DMS53 treated with DMSO at 0.1 percent for 48 hours (cell line): ENCODE measurements at regions not wholly inside any gene's neighbourhood (a gene's known extent, or its start where the extent isn't known, plus 50 kb on each side); places are given as distances from the start of the nearest gene placed in this dataset.

Experiments
- DNase-seq: peaks from one replicate; lab custom pipeline; 2025; ENCODE audit not compliant: unreplicated experiment; lab: John Stamatoyannopoulos, UW

DNA sequence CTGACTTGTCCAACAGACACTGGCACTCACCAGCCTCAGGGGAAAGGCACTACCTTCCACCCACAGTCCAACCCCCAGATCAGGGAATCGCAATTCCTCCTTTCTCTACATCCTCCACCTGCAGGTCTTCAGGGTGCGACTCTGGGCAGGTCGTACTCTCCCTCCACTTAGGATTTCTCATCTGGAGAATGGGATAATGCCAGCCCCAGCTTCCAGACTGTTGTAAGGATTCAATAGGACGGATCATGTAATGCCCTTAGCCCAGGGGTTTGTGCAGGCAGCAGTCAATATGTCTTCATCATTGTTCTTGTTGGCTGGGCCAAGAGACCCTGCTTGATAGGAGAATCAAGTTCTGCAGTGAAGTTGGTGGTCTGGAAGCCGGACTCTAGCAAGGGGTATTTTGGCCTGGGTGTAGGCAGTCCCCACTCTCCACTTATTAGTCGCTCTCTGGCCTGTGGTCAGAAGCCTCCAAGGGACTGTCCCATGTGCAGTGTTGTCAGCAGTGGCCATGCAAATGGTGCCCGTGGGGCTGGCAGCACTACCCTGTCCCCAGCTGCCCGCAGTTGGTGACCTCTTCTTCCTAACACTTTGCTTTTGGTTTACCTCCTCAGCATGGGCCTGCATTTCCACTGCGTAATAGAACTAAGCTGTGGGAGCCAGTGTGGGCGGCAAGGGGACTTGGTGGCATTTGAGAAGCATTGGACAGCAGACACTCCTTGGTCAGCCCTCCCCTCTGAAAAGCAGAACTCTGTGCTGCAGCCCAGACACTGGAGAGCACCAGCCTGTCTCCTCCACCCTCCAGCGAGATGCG is 172.4 kb upstream of the HS6ST1 start:
- DNase-seq: no peak

DNA sequence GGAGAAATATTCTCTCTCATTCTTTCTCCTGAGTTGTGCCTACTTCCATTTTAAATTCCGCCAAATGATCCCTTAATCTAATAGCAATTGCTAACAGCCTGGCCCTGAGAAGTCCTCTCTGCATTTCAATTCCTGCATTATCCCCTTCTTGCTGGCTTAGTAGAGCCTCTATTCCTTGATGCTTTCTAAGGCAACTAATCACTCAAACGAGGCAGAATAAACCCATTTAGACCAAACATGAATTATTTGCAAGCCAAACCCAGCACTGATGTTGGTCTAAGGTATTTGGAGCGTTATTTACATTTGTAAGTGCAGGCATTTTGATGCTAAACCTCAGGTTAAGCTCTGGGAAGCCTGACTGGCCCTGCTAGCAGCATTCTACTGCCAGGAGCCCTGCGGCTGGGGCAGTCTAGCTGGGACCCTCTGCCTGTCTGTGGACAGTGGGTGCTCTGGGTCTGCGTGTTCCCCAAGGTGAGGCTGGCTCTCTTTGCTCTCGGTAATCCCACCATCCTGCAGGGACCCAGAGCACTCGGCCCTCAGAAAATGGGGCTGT is 173.1 kb upstream of the HS6ST1 start:
- DNase-seq: no peak

DNA sequence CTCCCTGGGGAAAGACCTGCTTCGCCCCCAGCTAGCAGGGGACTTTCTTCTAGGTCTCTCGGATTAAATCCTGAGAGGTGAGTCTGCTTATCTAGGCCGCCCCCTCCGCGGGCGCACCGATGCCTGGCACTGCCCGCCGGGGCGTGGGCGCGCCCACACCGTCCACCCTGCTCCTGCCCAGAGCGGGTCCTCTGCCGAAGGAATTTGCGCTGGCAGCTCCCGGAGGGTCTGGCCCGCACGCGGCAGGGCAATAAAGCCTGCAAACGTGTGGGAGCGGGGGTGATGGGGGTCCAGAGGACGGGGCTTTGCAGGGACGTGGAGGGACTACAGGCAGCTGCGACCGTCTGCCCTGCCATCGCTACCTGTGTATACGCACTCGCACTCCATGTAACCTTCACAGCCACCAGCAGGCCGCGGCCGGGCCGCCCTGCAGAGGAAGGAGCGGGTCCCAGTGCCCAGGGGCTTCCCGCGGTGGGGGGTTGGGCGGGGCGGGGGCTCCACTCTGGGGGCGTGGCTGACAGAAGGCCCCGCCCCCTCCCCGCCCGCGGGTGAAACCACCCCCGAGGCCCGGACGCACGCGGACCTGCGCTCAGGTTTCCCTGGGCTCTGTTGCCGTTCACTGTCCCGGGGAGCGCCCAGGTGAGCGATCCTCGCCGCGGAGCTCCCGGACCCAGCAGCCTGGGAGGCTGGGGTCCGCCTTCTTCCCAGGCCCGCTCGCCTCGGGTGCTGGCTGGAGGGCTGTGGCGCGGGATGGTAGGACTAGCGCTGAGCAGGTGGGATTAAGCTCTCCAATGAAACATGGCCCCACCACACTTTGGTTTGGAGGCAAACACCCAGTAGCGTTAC is 174.5 kb upstream of the HS6ST1 start:
- no peak for DNase-seq

DNA sequence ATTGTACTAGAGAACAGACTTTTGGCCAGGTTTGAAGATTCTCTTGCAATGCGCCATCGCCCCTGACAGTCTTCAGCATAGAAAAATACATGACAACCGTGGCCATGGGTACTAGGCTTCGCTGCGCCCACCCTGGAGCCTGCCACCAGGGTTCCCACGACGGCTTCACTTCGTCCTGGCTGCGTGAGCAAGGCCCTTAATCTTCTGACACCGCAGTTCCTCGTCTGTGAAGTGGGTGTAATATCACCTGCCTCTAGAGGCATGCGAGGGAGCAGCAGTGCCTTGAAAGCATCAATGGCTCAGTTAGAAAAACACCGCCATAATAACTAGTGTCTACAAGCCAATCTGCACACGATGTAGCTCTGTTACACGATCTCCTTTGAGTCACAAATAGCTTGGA is 175.2 kb upstream of the HS6ST1 start:
- no peak for DNase-seq

DNA sequence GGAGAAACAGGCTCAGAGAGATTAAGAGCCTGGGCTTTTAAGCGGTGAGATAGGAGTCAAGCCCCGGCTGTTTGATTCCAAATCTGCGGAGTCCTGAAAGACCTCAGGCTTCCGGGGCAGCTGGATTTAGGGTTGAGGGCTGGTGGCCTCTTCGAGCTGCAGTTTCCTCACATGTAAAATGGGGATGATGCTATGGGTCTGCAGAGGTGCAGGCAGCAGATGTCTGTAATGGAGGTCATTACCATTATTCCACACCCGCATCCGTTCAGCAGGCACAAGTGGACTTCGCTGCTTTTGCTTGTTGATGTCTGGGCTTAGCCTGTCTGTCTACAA is 175.6 kb upstream of the HS6ST1 start:
- no peak for DNase-seq

DNA sequence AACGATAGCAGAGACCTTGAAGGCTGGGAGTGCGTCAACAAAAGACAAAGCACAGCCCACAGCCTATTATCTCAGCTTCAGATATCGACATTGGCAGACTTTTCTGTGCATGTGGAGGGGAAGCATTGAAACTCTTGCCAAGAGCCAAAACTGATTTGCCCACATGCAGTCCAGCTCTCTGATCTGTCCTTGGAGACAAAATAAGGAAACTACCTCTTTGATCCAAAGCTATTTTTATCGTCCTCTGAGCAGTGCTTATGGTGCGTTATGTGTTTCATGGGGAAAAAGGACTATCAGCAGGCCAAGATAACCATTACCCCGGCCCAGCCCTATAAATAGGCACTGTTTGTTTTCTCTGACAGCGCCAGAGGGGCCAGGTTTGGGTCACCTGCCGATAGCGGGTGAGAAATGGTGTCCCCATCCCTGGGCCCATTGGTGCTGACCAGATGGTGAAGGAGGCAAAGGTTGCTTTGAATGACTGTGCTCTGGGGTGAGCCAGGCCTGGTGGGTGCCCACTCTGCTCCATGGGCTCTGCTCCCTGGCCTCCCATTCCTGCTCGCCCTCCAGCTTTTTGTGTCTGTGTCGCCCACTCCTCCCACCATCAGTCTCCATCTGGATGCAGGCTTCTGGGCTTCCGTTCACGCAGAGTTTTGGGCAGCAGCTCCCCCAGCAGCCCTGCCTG is 176.1 kb upstream of the HS6ST1 start:
- DNase-seq: no peak

DNA sequence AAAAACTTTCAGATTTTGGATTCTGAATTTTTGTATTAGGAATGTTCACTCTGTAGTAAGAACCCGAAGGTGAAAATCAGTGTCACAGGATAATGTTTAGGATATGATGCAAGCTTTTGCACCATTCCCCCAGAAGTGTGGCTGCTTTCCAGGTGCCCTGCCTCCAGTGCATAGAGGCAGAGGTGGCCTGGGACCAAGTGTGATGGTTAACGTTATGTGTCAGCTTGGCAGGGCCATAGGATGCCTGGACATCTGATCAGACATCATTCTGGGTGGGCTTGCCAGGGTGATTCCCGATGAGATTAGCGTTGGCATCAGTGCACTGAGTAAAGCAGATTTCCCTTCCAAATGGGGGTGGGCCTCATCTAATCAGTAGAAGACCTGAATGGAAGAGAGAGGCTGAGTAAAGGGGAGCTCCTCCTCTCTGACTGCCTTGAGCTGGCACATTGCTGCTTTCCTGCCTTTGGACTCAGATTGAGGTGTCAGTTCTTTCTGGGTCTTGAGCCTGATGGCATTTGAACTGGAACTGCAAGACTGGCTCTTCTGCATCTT is 177.4 kb upstream of the HS6ST1 start:
- no peak for DNase-seq

DNA sequence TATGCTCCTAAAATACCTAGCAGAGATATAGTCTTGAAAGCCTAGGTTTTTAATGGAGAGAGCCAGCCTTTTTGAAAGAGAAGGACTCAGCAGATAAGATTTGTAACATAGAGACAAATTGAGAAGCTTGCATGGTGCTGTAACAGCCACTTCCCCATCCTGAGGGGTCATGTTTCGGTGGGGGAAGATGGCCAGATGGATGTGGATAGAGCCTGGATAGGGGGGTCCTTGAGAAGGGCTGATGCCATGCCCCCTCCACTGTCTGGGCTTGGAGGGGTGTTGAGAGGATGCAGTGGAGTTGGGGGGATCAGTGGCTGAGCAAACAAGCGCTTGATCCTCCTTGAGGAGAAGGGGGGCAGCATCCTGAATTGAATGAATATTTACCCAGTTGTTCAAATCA is 178.0 kb upstream of the HS6ST1 start:
- DNase-seq: no peak

DNA sequence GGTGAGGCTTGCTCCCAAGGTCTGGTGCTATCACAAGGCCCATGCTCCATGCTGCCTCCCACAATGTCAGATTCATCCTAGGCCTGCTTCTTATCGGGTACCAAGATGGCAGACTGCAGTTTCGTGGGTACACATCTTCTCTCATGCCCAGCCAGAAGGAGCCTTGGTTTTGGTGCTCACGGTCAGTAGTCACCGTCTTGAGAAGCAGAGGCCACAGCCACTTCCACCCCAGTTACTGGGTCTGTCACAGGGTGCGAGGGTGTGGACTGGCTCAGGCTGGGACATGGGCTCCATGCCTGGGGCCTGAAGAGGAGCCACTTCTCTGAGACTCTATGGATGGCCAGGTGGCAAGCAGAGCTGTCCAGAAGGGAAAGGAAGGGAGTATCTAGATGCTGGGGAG is 178.8 kb upstream of the HS6ST1 start:
- DNase-seq: no peak

DNA sequence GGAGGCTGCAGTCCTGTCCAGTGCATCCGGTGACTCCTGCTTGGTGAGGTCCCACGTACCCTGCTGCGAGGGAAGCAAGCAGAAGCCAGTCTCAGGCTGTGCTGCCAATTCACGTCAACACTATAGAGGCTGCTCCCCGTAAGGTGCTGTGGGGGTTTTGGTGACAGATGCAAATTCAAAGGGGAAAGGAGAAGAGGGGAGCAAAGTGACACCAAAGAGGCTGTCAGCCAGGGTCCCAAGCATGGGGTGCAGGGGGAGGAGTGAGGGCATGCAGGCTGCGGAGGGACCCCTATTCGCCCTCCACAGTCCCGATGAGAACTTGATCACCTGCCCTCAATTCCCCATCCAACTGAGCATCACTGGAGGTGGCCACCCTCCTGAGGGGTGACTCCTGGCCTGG is 179.4 kb upstream of the HS6ST1 start:
- no peak for DNase-seq

DNA sequence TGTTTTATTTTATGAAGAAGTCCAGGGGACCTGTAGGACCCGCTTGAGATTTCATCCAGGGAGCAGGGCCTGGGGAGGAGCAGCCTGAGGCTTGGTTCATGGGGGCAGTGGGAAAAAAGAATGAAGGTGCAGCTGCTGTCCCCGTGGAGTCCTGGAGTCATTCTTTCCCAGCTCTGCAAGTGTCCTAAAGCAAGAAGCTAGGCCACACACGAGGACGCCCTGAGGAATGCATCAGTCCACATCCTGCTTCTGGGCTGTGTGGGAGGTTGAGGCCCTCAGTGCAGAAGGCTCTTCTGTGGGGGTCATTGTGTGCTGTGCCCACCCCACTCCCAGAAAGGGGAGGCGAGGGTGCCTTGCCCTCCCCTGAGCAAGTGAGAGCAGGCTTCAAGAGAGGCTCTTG is 179.9 kb upstream of the HS6ST1 start:
- DNase-seq: no peak

DNA sequence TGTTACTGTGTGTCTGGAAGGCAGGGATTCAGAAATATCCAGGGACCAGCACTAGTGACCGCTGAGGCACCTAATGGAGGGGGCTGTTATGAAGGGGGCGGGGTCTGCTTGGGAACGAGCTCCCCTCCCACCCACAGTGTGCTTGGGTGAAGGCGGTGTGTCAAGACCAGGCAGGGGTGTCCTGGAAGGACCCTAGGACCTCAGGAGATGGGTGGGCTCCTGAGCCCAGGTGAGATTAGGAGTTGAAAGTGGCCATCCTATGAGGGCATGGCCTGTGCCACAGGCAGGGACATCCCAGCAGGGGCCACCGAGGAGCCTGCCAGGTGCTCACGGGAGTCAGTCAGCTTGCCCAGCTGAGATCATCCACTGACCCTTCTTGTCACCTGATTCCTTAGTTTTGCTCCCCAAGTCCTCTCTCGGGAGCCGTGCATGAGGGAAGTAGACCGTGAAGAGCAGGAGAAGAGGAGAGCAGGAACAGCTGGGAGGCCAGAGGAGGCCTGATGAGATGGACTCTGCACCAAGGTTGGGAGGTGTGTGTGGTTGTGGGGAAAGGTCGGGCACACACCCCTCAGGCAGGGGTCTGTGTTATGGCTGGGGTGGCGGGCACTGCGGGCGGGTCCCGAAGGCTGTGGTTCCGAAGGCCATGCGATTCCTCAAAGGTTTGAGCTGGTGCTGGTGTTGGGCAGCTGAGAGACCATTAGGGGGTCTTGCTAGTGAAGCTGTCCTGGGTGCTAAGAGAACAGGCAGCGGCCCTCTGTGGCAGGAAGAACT is 180.9 kb upstream of the HS6ST1 start:
- no peak for DNase-seq

DNA sequence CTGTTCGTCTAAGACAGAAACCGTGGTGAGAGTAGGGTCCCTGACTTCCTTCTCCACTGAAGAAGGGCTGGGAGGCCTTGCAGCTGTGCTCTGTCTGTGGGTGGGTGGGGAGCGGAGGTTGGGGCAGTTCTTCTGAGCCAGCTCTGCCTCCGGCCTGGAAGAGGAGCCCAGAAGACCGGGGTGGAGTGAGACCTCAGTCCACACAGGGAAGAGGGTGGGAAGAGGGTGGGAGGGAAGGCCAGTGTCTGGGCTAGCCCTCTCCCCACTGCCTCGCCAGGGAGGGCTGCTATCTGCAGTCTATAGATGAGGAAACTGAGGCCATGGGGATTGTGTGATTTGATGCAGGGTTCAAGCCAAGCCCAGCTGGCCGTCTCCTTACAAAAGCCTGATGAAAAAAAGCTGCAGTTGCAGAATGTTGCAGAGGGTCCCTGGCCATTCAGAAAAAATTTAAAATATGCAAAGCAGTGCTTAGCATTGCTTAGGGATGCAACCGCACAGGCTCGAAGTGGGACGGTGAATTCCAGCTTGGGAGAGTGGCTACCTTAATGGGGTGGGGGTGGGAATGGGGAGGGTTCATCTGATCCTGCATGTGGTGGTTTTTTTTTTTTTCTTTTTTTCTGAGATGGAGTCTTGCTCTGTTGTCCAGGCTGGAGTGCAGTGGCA is 181.6 kb upstream of the HS6ST1 start:
- no peak for DNase-seq

DNA sequence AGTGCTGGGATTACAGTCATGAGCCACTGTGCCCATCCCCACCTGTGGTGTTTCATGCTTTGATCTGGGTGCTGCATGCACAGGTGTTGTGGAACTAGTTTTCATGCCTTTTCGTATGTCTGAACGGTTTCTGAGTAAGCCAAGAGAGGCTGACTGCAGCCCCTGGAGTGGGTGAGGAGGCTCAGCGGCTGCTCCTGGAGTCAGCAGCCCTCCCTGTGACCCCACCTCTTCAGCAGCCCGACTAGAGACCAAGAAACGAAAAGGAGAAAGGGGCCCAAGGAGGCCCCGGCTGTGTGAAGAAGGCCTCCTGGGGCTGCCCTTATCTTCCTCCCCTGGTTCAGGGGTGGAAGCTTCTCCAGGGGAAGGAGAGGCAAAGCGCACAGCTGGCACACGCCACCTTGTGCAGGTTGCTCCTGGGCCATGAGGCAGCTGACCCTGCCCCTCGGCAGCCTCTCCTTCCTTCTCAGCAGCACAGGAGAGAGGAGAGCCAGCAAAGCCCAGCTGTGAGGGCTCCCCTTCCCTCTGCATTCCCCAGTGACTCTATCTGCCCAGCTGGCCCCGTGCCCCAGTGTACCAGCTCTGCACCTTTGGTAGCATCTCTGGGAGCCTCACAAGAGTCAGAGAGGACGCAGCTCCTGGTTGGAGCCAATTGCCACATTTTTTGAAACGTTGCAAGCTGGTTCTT is 182.5 kb upstream of the HS6ST1 start:
- no peak for DNase-seq

DNA sequence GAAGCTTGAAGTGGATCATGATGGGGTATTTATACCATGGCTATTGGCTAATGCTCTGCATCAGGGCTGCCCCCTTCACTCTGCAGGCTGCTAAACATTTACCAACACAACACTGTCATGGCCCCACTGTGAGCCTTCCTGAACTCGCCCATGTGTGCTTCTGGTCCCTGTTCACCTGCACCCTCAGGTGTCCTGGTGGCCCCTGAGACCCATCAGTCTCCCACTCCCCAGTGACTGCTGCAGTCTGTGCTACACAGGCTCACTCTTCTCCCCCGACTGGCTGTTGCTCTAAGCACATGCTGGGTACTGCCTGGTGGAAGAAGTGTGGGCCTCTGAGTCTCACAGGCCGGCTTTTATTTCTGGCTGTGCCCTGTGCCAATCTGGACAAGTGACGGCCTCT is 183.0 kb upstream of the HS6ST1 start:
- DNase-seq: no peak

DNA sequence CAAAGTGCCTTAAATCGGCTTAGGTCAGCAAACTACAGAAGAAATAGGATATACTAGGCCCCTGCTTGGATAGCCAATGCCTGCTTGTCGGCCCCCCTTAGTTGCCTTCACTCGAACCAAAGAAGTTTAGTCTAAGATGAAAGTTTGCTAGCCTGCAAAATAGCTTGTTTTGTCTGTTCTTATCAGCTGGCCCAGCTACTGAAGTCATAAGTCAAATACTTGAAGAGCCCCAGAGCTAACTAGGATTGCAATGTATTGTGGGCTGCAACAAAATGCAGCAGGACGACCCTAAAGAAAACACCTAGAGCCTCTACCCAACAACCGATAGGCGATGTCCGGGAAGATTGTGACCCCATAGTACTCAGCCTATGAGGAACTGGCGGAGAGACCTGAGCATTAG is 183.5 kb upstream of the HS6ST1 start:
- no peak for DNase-seq

DNA sequence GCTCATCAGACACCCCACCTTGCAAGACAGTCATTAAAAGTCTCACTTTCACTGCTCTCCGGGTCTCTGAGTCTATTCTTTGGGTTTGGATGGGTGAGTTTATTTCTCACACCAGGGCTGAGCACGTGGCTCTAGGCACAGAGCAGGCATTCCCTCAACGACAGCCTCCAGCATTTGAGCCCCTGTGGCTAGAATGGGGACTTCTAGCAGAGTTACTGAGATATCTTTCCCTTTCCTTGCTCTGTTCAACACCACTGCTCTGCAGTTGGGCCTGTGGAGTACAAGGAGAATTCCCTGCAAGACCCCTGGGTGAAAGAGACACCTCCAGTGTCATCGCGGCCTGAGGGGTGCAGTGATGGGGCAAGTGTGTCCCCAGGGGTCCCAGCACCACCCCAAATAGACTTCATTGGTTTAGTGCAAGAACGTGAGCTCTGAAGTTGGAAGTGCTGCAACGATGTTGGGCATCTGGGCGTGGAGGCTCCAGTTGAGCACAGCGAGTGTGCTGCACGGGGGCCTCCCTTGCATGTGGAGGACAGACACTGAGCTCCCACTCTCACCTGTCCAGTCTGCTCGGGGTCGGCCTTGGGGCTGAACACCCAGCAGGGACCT is 184.1 kb upstream of the HS6ST1 start:
- no peak for DNase-seq

DNA sequence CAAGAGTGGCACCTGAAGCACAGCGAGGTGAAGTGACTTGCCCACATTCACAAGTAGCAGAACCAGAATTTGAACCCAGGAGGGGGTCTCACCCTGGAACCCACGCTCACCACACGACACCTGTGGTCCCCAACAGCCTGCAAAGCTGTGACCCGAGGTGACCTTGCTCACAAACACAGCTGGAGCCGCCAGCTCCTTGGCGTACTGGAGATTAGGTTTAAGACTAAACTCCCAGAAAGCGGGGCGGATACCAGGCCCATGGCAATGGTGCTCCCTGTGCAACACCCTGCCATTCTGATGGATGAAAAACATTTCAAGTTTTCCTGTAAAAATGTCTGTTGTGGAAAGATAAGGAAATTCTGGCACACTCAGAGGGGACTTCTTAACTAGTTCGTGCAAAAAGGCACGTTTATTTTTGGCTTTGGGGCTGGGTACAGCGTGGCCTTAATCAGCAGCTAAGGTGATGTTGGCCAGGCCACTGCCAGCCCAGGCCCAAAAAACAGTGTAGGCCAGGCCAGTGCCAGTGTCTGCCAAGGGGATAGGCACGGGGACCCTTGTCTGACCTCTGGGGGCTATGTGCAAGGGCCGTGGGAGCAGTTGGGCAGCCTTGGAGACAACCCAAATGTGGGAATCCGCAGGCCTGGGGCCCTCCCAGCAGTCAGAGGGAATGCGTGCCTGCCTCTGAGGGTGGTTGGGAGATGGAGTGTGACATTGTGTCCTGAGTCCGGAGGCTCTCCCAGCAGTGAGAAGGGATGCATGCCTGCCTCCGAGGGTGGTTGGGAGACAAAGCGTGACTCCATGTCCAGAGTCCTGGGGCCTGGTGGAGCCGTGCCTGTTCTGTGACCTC is 185.0 kb upstream of the HS6ST1 start:
- no peak for DNase-seq
